Brain microvascular endothelial cell (primary cell): ENCODE measurements at regions not wholly inside any gene's neighbourhood (a gene's known extent, or its start where the extent isn't known, plus 50 kb on each side); places are given as distances from the start of the nearest gene placed in this dataset.

Experiments used
- DNase-seq: peaks from one replicate; pipeline ENCODE4 v3.0.0-alpha.2; 2020
- H3K27ac ChIP-seq: fragments of 250-450 bp; sonication (Bioruptor Pico); 2 replicates; pipeline ENCODE4 v1.5.1; 2020; ENCODE audit warnings: mild to moderate bottlenecking, moderate library complexity
- H3K27me3 ChIP-seq: fragments of 250-450 bp; sonication (Bioruptor Pico); replicated peaks from 2 replicates; pipeline ENCODE4 v1.5.1; 2020; ENCODE audit warnings: mild to moderate bottlenecking
- H3K36me3 ChIP-seq: fragments of 250-450 bp; sonication (Bioruptor Pico); replicated peaks from 2 replicates; pipeline ENCODE4 v1.5.1; 2020; ENCODE audit warnings: mild to moderate bottlenecking
- H3K4me3 ChIP-seq: 2 replicates; pipeline ENCODE4 v1.5.1; 2011; ENCODE audit warnings: low read depth, mild to moderate bottlenecking, control low read depth, low read length, moderate library complexity
- in situ Hi-C: cut with HindIII; loops from 2 replicates; pipeline ENCODE4 v1.10.0; 2017; ENCODE audit warnings: low sequenced_read_pairs, low pct_ligation_motif_present
- TF ChIP-seq, protein P1 (sequence below): IDR thresholded peaks from 2 replicates; pipeline ENCODE4 v1.5.1; 2011; ENCODE audit warnings: low read depth, mild to moderate bottlenecking, moderate library complexity, low read length, control low read depth, inconsistent platforms; ENCODE audit errors: missing control alignments

DNA sequence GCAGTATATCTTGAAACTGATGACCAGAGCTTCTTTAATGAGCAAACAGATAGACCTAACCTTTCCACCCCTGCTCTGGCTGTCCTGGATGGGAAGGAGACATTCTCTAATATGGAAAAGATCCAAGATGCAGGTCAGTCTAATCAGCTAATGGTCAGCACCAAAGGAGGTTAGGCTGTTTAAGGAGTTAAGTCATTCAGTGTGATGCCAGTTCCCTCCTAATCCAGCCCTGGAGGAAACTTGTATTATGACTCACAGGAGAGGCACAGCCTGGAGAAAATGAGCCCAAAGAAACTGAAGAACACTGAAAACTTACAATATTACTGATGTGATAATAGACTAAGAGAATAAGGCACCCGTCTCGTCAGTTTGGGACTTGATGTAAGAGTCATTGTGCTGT is 323.0 kb downstream of the HNRNPD start:
- no peak overlapping the region for H3K27ac ChIP-seq

GRCh38 chr4:82049294-82049693 is 324.5 kb downstream of the HNRNPD start:
- no peak for DNase-seq
- Histone ChIP-seq H3K36me3 (no peaks in the 10 kb centered on the region), H3K27ac (no peak overlapping the region), H3K27me3 (peaks cover 15% of the 10 kb centered on the region), H3K4me3 (no peak overlapping the region)
- in situ Hi-C loops: no loop called here
- TF ChIP-seq, protein P1, sequence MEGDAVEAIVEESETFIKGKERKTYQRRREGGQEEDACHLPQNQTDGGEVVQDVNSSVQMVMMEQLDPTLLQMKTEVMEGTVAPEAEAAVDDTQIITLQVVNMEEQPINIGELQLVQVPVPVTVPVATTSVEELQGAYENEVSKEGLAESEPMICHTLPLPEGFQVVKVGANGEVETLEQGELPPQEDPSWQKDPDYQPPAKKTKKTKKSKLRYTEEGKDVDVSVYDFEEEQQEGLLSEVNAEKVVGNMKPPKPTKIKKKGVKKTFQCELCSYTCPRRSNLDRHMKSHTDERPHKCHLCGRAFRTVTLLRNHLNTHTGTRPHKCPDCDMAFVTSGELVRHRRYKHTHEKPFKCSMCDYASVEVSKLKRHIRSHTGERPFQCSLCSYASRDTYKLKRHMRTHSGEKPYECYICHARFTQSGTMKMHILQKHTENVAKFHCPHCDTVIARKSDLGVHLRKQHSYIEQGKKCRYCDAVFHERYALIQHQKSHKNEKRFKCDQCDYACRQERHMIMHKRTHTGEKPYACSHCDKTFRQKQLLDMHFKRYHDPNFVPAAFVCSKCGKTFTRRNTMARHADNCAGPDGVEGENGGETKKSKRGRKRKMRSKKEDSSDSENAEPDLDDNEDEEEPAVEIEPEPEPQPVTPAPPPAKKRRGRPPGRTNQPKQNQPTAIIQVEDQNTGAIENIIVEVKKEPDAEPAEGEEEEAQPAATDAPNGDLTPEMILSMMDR: no peak

More for the DNA sequence above, 323.0 kb downstream of the HNRNPD start:
- Histone ChIP-seq H3K27me3 (peaks cover 3% of the 10 kb centered on the region), H3K4me3 (no peak overlapping the region), H3K36me3 (no peaks in the 10 kb centered on the region)
- TF ChIP-seq, protein P1: no peak
- DNase-seq: no peak
- in situ Hi-C loops: no loop called here

- H3K4me3 ChIP-seq: no peak overlapping the region
- in situ Hi-C loops: no loop called here
- no peak for DNase-seq
- no peaks in the 10 kb centered on the region for H3K36me3 ChIP-seq
- H3K27me3 ChIP-seq: peaks cover 28% of the 10 kb centered on the region
- no peak overlapping the region for H3K27ac ChIP-seq
- TF ChIP-seq, protein P1: no peak
Observed at GRCh38 chr4:82047731-82048130, 326.1 kb downstream of the HNRNPD start.

GRCh38 chr4:82046796-82047195 is 327.0 kb downstream of the HNRNPD start:
- Histone ChIP-seq H3K4me3 (no peak overlapping the region), H3K36me3 (no peaks in the 10 kb centered on the region), H3K27ac (no peak overlapping the region), H3K27me3 (peaks cover 31% of the 10 kb centered on the region)
- TF ChIP-seq, protein P1: no peak
- in situ Hi-C loops: no loop called here
- no peak for DNase-seq

DNA sequence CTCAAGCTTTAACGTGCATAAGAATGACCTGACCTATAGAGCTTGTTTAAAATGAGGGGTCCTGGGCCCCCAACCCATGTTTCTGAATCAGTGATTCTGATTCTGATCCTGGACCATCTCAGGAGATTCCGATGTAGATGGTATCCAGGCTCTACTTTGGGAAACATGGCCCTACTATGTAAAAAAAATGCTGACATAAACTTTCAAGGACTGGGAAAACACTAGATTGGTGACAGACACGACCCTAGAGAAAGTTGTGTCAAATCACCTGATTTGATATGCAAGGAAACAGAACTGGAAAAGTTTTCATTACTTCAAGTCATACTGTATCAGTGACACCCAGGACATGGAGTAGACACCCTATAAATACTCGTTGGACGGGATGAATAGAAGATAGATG is 328.5 kb downstream of the HNRNPD start:
- H3K36me3 ChIP-seq: no peaks in the 10 kb centered on the region
- H3K4me3 ChIP-seq: no peak overlapping the region
- peaks cover 31% of the 10 kb centered on the region for H3K27me3 ChIP-seq
- in situ Hi-C loops: no loop called here
- no peak overlapping the region for H3K27ac ChIP-seq
- TF ChIP-seq, protein P1: no peak
- no peak for DNase-seq
